Neuronal stem cell (in vitro differentiated cells): ENCODE measurements at regions not wholly inside any gene's neighbourhood (a gene's known extent, or its start where the extent isn't known, plus 50 kb on each side); places are given as distances from the start of the nearest gene placed in this dataset.

ENCODE experiments used
- DNase-seq: peaks from one replicate; pipeline ENCODE4 v3.0.0-alpha.2; 2013; ENCODE audit warnings: low spot score
- H2AFZ ChIP-seq: one replicate; pipeline ENCODE4 v1.6.1; 2013; ENCODE audit warnings: mild to moderate bottlenecking, low read length, inconsistent platforms
- H2AK5ac ChIP-seq: 2 replicates; pipeline ENCODE4 v1.6.1; 2013; ENCODE audit warnings: low read depth, mild to moderate bottlenecking, inconsistent platforms, low read length, moderate library complexity, mixed read lengths
- H2BK120ac ChIP-seq: 2 replicates; pipeline ENCODE4 v1.6.1; 2013; ENCODE audit warnings: low read depth, mild to moderate bottlenecking, inconsistent platforms, low read length, moderate library complexity, mixed read lengths
- H2BK12ac ChIP-seq: one replicate; pipeline ENCODE4 v1.6.1; 2013; ENCODE audit warnings: low read length, inconsistent platforms
- H2BK15ac ChIP-seq: 2 replicates; pipeline ENCODE4 v1.6.1; 2013; ENCODE audit warnings: mild to moderate bottlenecking, low read length, inconsistent platforms, mixed read lengths
- H2BK5ac ChIP-seq: one replicate; pipeline ENCODE4 v1.6.1; 2013; ENCODE audit warnings: inconsistent platforms, mild to moderate bottlenecking, low read length, moderate library complexity
- H3K14ac ChIP-seq: one replicate; pipeline ENCODE4 v1.6.1; 2013; ENCODE audit warnings: low read length, inconsistent platforms
- H3K18ac ChIP-seq: 2 replicates; pipeline ENCODE4 v1.6.1; 2013; ENCODE audit warnings: low read length, inconsistent platforms
- H3K23ac ChIP-seq: 2 replicates; pipeline ENCODE4 v1.6.1; 2013; ENCODE audit warnings: low read depth, mild to moderate bottlenecking, mixed read lengths, low read length, inconsistent platforms; ENCODE audit not compliant: poor library complexity
- H3K27ac ChIP-seq: replicated peaks from 3 replicates; pipeline ENCODE4 v1.5.1; 2013; ENCODE audit warnings: low read length, inconsistent platforms
- H3K27me3 ChIP-seq, 3 experiments: 2 replicates each; pipeline ENCODE4 v1.6.1; 2013; ENCODE audit warnings: low read length in 3 of 3, mild to moderate bottlenecking in 2 of 3, inconsistent platforms in 1 of 3, low read depth in 1 of 3, mixed read lengths in 1 of 3, moderate library complexity in 1 of 3; ENCODE audit not compliant: control insufficient read depth in 3 of 3, insufficient read depth in 3 of 3
- H3K36me3 ChIP-seq, 2 donors: replicated peaks in 1 of 2; 2 replicates each; pipeline ENCODE4 v1.6.1; 2013; ENCODE audit warnings: low read length in 2 of 2; ENCODE audit not compliant: control insufficient read depth in 2 of 2, insufficient read depth in 2 of 2
- H3K4ac ChIP-seq: 2 replicates; pipeline ENCODE4 v1.6.1; 2013; ENCODE audit warnings: inconsistent platforms, mild to moderate bottlenecking, low read length, moderate library complexity
- H3K4me1 ChIP-seq, 2 donors: 1 replicate in 1 of 2; 2 replicates in 1 of 2; pipeline ENCODE4 v1.6.1; 2013; ENCODE audit warnings: low read length in 2 of 2, low read depth in 1 of 2; ENCODE audit not compliant: control insufficient read depth in 2 of 2, insufficient read depth in 1 of 2
- H3K4me2 ChIP-seq: one replicate; pipeline ENCODE4 v1.6.1; 2013; ENCODE audit warnings: mild to moderate bottlenecking, low read length, inconsistent platforms; ENCODE audit not compliant: insufficient read depth, poor library complexity, severe bottlenecking
- H3K4me3 ChIP-seq, 2 donors: 2 replicates each; pipeline ENCODE4 v1.5.1; 2013; ENCODE audit warnings: low read length in 2 of 2, mild to moderate bottlenecking in 2 of 2, inconsistent platforms in 1 of 2, moderate library complexity in 1 of 2
- H3K79me1 ChIP-seq: one replicate; pipeline ENCODE4 v1.6.1; 2013; ENCODE audit warnings: low read depth, mild to moderate bottlenecking, inconsistent platforms, low read length, moderate library complexity
- H3K9ac ChIP-seq: one replicate; pipeline ENCODE4 v1.6.1; 2013; ENCODE audit warnings: mild to moderate bottlenecking, low read depth, low read length, inconsistent platforms; ENCODE audit not compliant: poor library complexity
- H3K9me3 ChIP-seq, 2 donors: replicated peaks in 1 of 2; 2 replicates each; pipeline versions ENCODE3 to v1.6.1; 2013; ENCODE audit warnings: low read length in 2 of 2, mild to moderate bottlenecking in 2 of 2, inconsistent platforms in 1 of 2, low read depth in 1 of 2, mixed read lengths in 1 of 2, moderate library complexity in 1 of 2; ENCODE audit not compliant: control insufficient read depth in 2 of 2, insufficient read depth in 1 of 2
- H4K8ac ChIP-seq: one replicate; pipeline ENCODE4 v1.6.1; 2013; ENCODE audit warnings: low read depth, mild to moderate bottlenecking, inconsistent platforms, low read length, moderate library complexity
- H4K91ac ChIP-seq: one replicate; pipeline ENCODE4 v1.6.1; 2013; ENCODE audit warnings: low read length, low read depth, mild to moderate bottlenecking, inconsistent platforms; ENCODE audit not compliant: poor library complexity
- WGBS, 2 donors: extraction: QIAGEN DNeasy Blood & Tissue Kit; methylation state at CpG; one replicate each; pipeline ENCODE4 v1.1.7; 2013; ENCODE audit warnings: missing lambda C conversion rate in 2 of 2, mixed read lengths in 1 of 2; ENCODE audit not compliant: insufficient read length in 2 of 2, insufficient replicate concordance in 1 of 2; ENCODE audit errors: extremely low coverage in 2 of 2; 5-methylcytosine and 5-hydroxymethylcytosine counted together

DNA sequence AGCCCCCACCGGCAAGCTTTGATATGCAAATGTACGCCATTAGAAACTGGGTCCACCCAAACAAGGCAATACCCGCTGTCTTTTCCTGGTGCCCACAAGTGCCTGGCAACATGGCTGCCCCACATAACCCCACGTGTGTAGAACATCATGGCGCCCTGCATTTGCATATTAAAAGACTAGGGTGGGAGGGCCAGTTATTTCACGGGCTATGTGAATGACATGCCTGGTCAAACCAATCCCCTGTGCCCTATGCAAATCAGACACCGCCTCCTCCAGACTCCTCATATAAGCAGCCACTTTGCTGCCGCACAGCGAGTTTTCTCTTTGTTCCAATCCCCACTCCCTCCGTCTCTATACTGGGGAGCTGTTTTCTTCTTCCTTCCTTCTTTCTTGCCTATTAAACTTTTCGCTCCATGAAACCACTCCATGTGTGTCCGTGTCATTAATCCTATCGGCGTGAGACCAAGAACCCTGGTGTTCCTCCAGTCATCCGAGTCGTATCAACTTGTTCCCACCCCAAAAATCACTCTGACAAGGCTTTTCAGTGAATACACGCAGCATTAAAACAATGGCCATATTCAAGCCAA lies 112.6 kb upstream of the SORBS2 start:
- H2BK15ac ChIP-seq, result no peak overlapping the region
- H3K27me3 ChIP-seq, result no peaks in the 10 kb centered on the region
- no peak overlapping the region for H4K91ac ChIP-seq
- no peak overlapping the region for H3K4ac ChIP-seq
- no peaks in the 10 kb centered on the region for H3K36me3 ChIP-seq
- no peak overlapping the region for H3K9ac ChIP-seq
- no peaks in the 10 kb centered on the region for H3K79me1 ChIP-seq
- H3K23ac ChIP-seq, result no peak overlapping the region
- H2AFZ ChIP-seq, result no peak overlapping the region
- WGBS, 2 donors, result no CpG with 5 or more reads among the region's 17 CpGs
- no peak overlapping the region for H2BK120ac ChIP-seq
- no peak overlapping the region for H2AK5ac ChIP-seq
- no peak for DNase-seq
- H3K4me3 ChIP-seq, result no peak overlapping the region
- H3K27ac ChIP-seq, result no peak overlapping the region
- no peak overlapping the region for H3K4me2 ChIP-seq
- H2BK12ac ChIP-seq, result no peak overlapping the region
- H3K18ac ChIP-seq, result no peak overlapping the region
- peaks cover 0 to 7% of the 10 kb centered on the region in 2 donors for H3K4me1 ChIP-seq
- no peaks in the 10 kb centered on the region for H3K9me3 ChIP-seq
- no peak overlapping the region for H2BK5ac ChIP-seq
- H3K14ac ChIP-seq, result no peak overlapping the region
- no peak overlapping the region for H4K8ac ChIP-seq

DNA sequence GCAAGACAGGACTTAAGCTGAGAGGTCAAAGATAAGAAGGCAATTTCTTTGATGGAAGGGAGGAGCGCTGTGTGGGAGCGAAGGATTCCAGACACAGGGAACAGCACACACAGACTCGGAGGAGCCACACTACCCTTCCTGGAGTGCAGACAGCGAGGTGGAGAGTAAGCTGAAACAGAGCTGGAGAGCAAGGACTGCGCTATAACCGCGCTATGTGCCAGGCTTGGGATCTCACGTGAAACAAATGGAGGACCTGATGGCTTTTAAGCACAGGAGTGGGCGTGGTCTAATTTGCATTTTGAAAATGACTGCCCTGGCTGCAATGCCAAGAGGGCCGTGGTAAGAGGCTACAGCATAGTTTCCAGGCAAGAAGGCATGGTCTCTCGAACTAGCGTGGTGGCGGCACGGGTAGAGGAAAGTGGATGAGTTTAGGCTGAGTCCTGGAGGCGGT lies 113.9 kb upstream of the SORBS2 start:
- no CpG with 5 or more reads among the region's 15 CpGs for WGBS, 2 donors
- H3K9me3 ChIP-seq, result no peaks in the 10 kb centered on the region
- no peak overlapping the region for H2AFZ ChIP-seq
- H4K91ac ChIP-seq, result no peak overlapping the region
- H3K18ac ChIP-seq, result no peak overlapping the region
- H3K27ac ChIP-seq, result no peak overlapping the region
- H3K4me2 ChIP-seq, result no peak overlapping the region
- H3K4me1 ChIP-seq, result peaks cover 0 to 6% of the 10 kb centered on the region in 2 donors
- H3K4ac ChIP-seq, result no peak overlapping the region
- no peak overlapping the region for H2AK5ac ChIP-seq
- no peaks in the 10 kb centered on the region for H3K27me3 ChIP-seq
- no peak overlapping the region for H2BK120ac ChIP-seq
- H3K9ac ChIP-seq, result no peak overlapping the region
- no peaks in the 10 kb centered on the region for H3K79me1 ChIP-seq
- no peak overlapping the region for H2BK15ac ChIP-seq
- no peak overlapping the region for H3K23ac ChIP-seq
- H3K14ac ChIP-seq, result no peak overlapping the region
- no peak overlapping the region for H2BK5ac ChIP-seq
- no peak overlapping the region for H3K4me3 ChIP-seq
- no peaks in the 10 kb centered on the region for H3K36me3 ChIP-seq
- DNase-seq, result no peak
- no peak overlapping the region for H4K8ac ChIP-seq
- no peak overlapping the region for H2BK12ac ChIP-seq

DNA sequence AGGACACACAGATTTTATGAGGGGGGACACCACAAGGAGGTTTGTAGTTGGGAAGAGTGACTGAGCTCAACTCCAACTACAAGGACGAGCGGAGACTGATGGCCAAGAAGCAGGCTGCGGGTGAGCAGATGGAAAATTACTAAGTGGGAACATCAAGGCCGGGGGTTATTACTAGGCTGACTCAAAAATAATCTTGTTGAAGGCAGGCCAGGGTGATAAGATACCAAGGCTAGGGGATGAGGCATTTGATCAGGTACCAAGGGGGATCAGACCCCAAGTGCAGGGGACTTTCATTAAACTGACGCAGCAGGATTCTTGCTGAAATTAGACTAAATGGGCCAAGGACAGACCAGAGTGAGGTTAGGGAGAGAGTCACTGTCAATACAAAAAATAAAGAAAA lies 119.4 kb upstream of the SORBS2 start:
- H3K36me3 ChIP-seq, result no peaks in the 10 kb centered on the region
- no peak overlapping the region for H3K18ac ChIP-seq
- H3K23ac ChIP-seq, result no peak overlapping the region
- H4K8ac ChIP-seq, result no peak overlapping the region
- no peak overlapping the region for H2AFZ ChIP-seq
- no peak overlapping the region for H4K91ac ChIP-seq
- H2BK12ac ChIP-seq, result no peak overlapping the region
- no peaks in the 10 kb centered on the region for H3K79me1 ChIP-seq
- H2BK15ac ChIP-seq, result no peak overlapping the region
- no peak overlapping the region for H3K4ac ChIP-seq
- no peak overlapping the region for H3K4me2 ChIP-seq
- peaks cover 2 to 4% of the 10 kb centered on the region in 2 donors for H3K4me1 ChIP-seq
- no peaks in the 10 kb centered on the region for H3K9me3 ChIP-seq
- no peaks in the 10 kb centered on the region for H3K27me3 ChIP-seq
- H2BK5ac ChIP-seq, result no peak overlapping the region
- no peak overlapping the region for H3K14ac ChIP-seq
- H3K9ac ChIP-seq, result no peak overlapping the region
- H2AK5ac ChIP-seq, result no peak overlapping the region
- DNase-seq, result no peak
- no CpG with 5 or more reads among the region's 5 CpGs for WGBS, 2 donors
- no peak overlapping the region for H2BK120ac ChIP-seq
- H3K4me3 ChIP-seq, result no peak overlapping the region
- H3K27ac ChIP-seq, result no peak overlapping the region

DNA sequence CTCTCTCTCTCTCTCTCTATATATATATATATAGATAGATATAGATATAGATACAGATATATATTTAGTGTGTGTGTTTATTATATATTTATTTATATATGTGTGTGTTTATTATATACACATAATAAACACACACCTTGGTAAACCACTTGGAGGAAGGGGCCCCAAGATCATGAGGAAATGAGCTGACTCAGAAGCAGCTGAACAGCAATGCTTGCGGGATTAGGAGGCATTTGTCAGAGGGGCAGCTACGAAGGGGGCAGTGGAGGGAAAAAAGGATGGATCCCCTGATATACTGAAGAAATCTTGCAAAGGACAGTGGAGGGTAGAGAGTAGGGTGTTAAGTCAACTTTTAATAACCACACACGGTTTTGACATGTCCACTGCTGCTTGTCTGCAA lies 120.0 kb upstream of the SORBS2 start:
- Histone ChIP-seq H2BK12ac (no peak overlapping the region), H3K14ac (no peak overlapping the region), H3K9ac (no peak overlapping the region), H3K4me3 (no peak overlapping the region), H2BK5ac (no peak overlapping the region), H2BK15ac (no peak overlapping the region), H3K79me1 (no peaks in the 10 kb centered on the region), H3K4me1 (peaks cover 4 to 5% of the 10 kb centered on the region in 2 donors), H2AK5ac (no peak overlapping the region), H4K8ac (no peak overlapping the region), H3K18ac (no peak overlapping the region), H3K27ac (no peak overlapping the region), H2AFZ (no peak overlapping the region), H3K4me2 (no peak overlapping the region), H3K36me3 (no peaks in the 10 kb centered on the region), H3K4ac (no peak overlapping the region), H4K91ac (no peak overlapping the region), H2BK120ac (no peak overlapping the region), H3K23ac (no peak overlapping the region), H3K27me3 (no peaks in the 10 kb centered on the region), H3K9me3 (no peaks in the 10 kb centered on the region)
- no CpG with 5 or more reads among the region's 3 CpGs for WGBS, 2 donors
- no peak for DNase-seq
